Muscle layer of duodenum (tissue), 2 donors: ENCODE measurements at regions not wholly inside any gene's neighbourhood (a gene's known extent, or its start where the extent isn't known, plus 50 kb on each side); places are given as distances from the start of the nearest gene placed in this dataset.

Experiments used
- H3K27ac ChIP-seq: one replicate; pipeline ENCODE4 v1.7.0; 2013; ENCODE audit warnings: mild to moderate bottlenecking, low read length
- H3K27me3 ChIP-seq: one replicate; pipeline ENCODE4 v1.7.0; 2013; ENCODE audit warnings: low read depth, mild to moderate bottlenecking, control low read depth, low read length
- H3K36me3 ChIP-seq, 2 donors: one replicate each; pipeline ENCODE4 v1.7.0; 2013; ENCODE audit warnings: low read length in 2 of 2, control low read depth in 1 of 2, mild to moderate bottlenecking in 1 of 2; ENCODE audit not compliant: insufficient read depth in 2 of 2, control insufficient read depth in 1 of 2
- H3K4me1 ChIP-seq, 2 donors: one replicate each; pipeline ENCODE4 v1.7.0; 2013; ENCODE audit warnings: low read length in 2 of 2, mild to moderate bottlenecking in 2 of 2, control low read depth in 1 of 2, moderate library complexity in 1 of 2; ENCODE audit not compliant: insufficient read depth in 2 of 2, control insufficient read depth in 1 of 2
- H3K4me3 ChIP-seq, 2 donors: one replicate each; pipeline ENCODE4 v1.7.0; 2013; ENCODE audit warnings: low read length in 2 of 2, low read depth in 1 of 2, mild to moderate bottlenecking in 1 of 2
- H3K9me3 ChIP-seq, 2 donors: one replicate each; pipeline ENCODE4 v1.7.0; 2013; ENCODE audit warnings: low read length in 2 of 2, control low read depth in 1 of 2, mild to moderate bottlenecking in 1 of 2; ENCODE audit not compliant: control insufficient read depth in 1 of 2
- donor health status: healthy.

GRCh38 chr6:27765028-27765590 is 147.1 kb downstream of the OR2B2 start:
- Histone ChIP-seq H3K9me3 (no peaks in the 10 kb centered on the region), H3K4me1 (no peaks in the 10 kb centered on the region), H3K27ac (no peak overlapping the region), H3K36me3 (no peaks in the 10 kb centered on the region), H3K4me3 (no peak overlapping the region), H3K27me3 (no peaks in the 10 kb centered on the region)

DNA sequence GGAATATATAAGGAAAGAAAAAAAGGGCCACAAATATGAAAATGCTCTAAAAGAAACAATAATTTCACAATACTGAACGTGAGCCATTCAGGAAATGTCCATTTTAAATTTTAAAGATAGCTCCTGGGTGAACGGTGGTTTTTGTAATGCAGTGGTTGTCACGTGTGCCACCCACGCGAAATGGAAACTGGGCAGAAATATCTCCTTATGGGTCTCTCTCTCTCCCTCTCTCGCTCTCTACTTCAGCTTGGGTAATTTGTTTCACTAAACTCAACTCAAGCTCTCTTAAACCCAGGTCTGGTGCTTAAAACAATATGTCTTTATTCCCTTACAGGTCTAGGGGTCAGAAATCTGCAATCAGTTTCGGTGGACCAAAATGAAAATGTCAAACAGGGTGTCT is 150.8 kb downstream of the OR2B2 start:
- no peaks in the 10 kb centered on the region for H3K4me1 ChIP-seq
- H3K27ac ChIP-seq = no peak overlapping the region
- no peaks in the 10 kb centered on the region for H3K36me3 ChIP-seq
- H3K9me3 ChIP-seq = no peaks in the 10 kb centered on the region
- no peaks in the 10 kb centered on the region for H3K27me3 ChIP-seq
- H3K4me3 ChIP-seq = no peak overlapping the region

DNA sequence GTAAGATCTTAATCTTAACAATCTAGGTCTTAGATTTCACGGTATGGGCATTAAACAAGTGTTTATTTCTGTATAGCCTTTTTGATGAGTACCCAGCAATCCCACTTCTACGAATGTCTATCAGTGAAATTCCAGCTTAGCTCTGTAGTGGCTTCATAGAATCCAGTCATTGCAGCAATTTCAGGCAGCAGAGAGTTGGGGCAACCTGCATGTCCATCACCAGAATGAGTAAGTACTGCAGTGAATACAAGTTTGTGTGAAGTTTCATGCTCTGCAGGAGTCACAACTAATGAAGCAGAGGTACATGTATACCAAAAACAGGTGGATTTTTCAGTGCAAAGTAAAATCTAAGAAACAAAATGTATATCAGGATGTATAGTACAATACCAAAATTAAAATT is 151.7 kb downstream of the OR2B2 start:
- Histone ChIP-seq H3K4me1 (no peaks in the 10 kb centered on the region), H3K4me3 (no peak overlapping the region), H3K27me3 (no peaks in the 10 kb centered on the region), H3K9me3 (no peaks in the 10 kb centered on the region), H3K36me3 (no peaks in the 10 kb centered on the region), H3K27ac (no peak overlapping the region)

DNA sequence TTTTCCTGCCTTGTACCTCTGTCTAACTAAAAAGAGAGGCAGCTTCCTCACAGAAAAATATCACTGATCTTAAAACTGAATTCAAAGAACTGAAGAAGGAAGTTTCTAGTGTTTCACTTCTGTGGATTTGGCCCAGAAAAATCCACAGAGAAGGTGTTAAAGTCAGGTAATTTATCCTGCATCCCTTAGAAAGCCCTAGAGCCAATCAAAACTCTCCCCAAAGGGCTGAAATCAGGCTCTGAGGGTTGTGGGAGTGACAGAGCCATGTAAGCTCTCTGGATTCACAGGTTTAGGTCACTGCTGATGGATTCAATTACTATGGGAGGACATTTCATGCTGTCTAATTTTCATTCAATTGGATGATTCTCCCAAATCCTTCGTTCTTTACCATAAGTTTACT is 152.3 kb downstream of the OR2B2 start:
- H3K27me3 ChIP-seq = no peaks in the 10 kb centered on the region
- H3K36me3 ChIP-seq = no peaks in the 10 kb centered on the region
- H3K4me1 ChIP-seq = no peaks in the 10 kb centered on the region
- no peak overlapping the region for H3K4me3 ChIP-seq
- no peak overlapping the region for H3K27ac ChIP-seq
- H3K9me3 ChIP-seq = no peaks in the 10 kb centered on the region

DNA sequence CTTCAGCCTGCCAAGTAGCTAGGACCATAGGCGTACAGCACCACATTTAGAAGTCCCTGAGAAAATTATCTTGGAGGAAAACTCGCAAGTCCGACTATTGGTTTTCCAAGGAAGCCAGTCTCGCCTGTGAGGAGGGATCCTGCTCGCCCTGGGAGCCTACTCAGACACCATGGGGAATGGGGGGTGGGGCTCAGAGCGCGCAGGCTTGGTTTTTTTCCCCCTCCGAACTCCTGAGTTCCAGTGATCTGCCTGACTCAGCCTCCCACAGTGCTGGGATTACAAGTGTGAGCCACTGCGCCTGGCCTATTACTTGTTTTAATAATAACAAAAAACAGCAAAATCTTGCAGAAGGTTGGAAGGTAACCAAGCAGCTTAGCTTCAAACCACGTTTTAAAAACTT is 153.7 kb downstream of the OR2B2 start:
- no peak overlapping the region for H3K27ac ChIP-seq
- H3K4me3 ChIP-seq = no peak overlapping the region
- H3K4me1 ChIP-seq = no peaks in the 10 kb centered on the region
- H3K36me3 ChIP-seq = no peaks in the 10 kb centered on the region
- no peaks in the 10 kb centered on the region for H3K27me3 ChIP-seq
- H3K9me3 ChIP-seq = no peaks in the 10 kb centered on the region

- no peaks in the 10 kb centered on the region for H3K27me3 ChIP-seq
These were observed 154.9 kb downstream of the OR2B2 start for GRCh38 chr6:27757307-27757706.

GRCh38 chr6:27755768-27756167 is 156.4 kb downstream of the OR2B2 start:
- no peaks in the 10 kb centered on the region for H3K36me3 ChIP-seq
- no peaks in the 10 kb centered on the region for H3K9me3 ChIP-seq
- no peak overlapping the region for H3K4me3 ChIP-seq
- no peak overlapping the region for H3K27ac ChIP-seq
- no peaks in the 10 kb centered on the region for H3K4me1 ChIP-seq
- H3K27me3 ChIP-seq = no peaks in the 10 kb centered on the region

More at GRCh38 chr6:27757307-27757706, 154.9 kb downstream of the OR2B2 start:
- Histone ChIP-seq H3K9me3 (no peaks in the 10 kb centered on the region), H3K4me3 (peak overlapping the region; percentile 32 to 38), H3K4me1 (no peaks in the 10 kb centered on the region), H3K36me3 (no peaks in the 10 kb centered on the region), H3K27ac (no peak overlapping the region)

GRCh38 chr6:27754408-27754782 is 157.8 kb downstream of the OR2B2 start:
- Histone ChIP-seq H3K4me1 (no peaks in the 10 kb centered on the region), H3K27ac (no peak overlapping the region), H3K9me3 (no peaks in the 10 kb centered on the region), H3K36me3 (no peaks in the 10 kb centered on the region), H3K27me3 (no peaks in the 10 kb centered on the region), H3K4me3 (peak overlapping the region; percentile 93 to 97)

- H3K9me3 ChIP-seq = no peaks in the 10 kb centered on the region
- no peaks in the 10 kb centered on the region for H3K4me1 ChIP-seq
- H3K27me3 ChIP-seq = no peaks in the 10 kb centered on the region
- H3K4me3 ChIP-seq = peak overlapping the region; percentile 93 to 97
- H3K36me3 ChIP-seq = no peaks in the 10 kb centered on the region
- no peak overlapping the region for H3K27ac ChIP-seq
These were observed 158.4 kb downstream of the OR2B2 start for GRCh38 chr6:27753668-27754407.

DNA sequence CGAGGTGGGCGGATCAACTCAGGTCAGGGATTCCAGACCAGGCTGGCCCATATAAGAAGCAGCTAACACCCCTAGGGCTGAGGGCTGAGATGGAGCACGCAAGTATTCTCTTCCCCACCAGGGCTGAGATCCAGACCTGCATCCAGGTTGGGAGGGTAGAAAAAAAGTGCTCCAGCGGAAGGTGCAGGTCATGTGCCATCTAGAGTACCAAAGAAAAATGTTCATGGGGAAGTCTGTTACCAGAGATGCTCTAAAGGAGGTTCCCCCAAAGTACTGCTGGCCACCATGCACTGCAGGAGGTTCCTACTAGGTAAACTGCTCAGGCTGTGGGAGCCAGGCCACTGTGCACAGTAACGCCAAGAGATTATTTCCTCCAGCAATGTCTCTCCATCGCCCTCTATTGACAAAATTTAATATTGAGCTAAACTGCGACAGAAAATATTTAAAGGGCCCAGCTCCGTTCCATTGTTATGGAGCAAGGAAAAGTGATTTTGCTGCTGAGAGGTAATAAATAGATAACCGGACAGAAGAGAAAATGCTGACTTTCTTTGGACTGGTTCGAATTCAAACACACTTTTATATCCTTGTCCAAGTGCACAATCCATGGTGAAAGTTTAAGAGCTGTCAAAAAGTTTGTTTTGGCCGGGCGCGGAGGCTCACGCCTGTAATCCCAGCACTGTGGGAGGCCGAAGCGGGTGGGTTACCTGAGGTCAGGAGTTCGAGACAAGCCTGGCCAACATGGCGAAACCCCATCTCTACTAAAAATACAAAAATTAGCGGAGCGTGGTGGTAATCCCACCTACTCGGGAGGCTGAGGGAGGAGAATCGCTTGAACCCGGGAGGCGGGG is 159.9 kb downstream of the OR2B2 start:
- H3K27ac ChIP-seq = peak overlapping the region; percentile 67
- H3K27me3 ChIP-seq = no peaks in the 10 kb centered on the region
- no peaks in the 10 kb centered on the region for H3K4me1 ChIP-seq
- peak overlapping the region; percentile 93 to 97 for H3K4me3 ChIP-seq
- no peaks in the 10 kb centered on the region for H3K36me3 ChIP-seq
- H3K9me3 ChIP-seq = no peaks in the 10 kb centered on the region

GRCh38 chr6:27748661-27749060 is 163.5 kb downstream of the OR2B2 start:
- Histone ChIP-seq H3K9me3 (no peaks in the 10 kb centered on the region), H3K27ac (no peak overlapping the region), H3K36me3 (no peaks in the 10 kb centered on the region), H3K27me3 (peaks cover 14% of the 10 kb centered on the region), H3K4me3 (no peak overlapping the region), H3K4me1 (no peaks in the 10 kb centered on the region)
